Loucy (cell line): ENCODE measurements at regions not wholly inside any gene's neighbourhood (a gene's known extent, or its start where the extent isn't known, plus 50 kb on each side); places are given as distances from the start of the nearest gene placed in this dataset.

Source experiments
- CTCF ChIP-seq: fragments of 200-600 bp; sonication (generic); conservative IDR thresholded peaks from 2 replicates; pipeline ENCODE4 v1.5.1; 2014; ENCODE audit warnings: mild to moderate bottlenecking, antibody characterized with exemption, low read length
- EZH2phosphoT487 ChIP-seq: fragments of 200-600 bp; IDR thresholded peaks from 2 replicates; pipeline ENCODE4 v1.6.1; 2018; ENCODE audit warnings: antibody characterized with exemption, mild to moderate bottlenecking, moderate library complexity, borderline replicate concordance

DNA sequence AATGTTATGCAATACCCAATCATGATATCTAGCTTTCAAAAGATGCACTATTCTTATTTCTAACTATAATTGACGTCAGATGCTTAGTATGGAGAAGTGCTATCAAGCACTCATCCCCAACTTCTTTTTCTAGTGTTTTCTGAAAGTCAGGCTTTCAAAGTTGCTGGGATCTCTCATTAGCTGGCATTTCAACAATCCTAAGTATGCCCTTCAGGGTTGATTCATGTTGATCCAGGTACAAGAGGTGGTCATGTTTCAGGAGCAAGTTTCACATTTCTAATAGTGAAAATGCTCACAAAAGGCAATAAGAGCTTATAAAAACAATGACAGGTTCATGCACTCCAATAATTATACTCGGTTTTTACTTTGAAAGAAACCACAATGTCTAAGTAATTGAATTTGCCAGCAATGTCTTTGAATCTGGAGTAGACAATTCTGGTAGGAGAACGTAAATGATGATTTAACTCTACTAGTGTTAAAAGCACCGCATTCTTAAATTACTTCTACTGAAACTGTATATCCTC is 193.7 kb upstream of the KHDRBS2 start:
- TF ChIP-seq CTCF (no peak), EZH2phosphoT487 (no peak)
